ENCODE measurements at regions not wholly inside any gene's neighbourhood (a gene's known extent, or its start where the extent isn't known, plus 50 kb on each side); places are given as distances from the start of the nearest gene placed in this dataset.
A peak's percentile ranks its signal among the peaks of the same experiment; 100 is the strongest.

GRCh38 chr3:28788571-28788970 is 439.9 kb upstream of the AZI2 start:
- Histone ChIP-seq H3K9me3 (replicated peaks; ENCODE audit: insufficient read depth, low read length) (no peaks in the 10 kb centered on the region), H2AFZ (ENCODE audit: low read length) (no peak overlapping the region), H3F3A (ENCODE audit: insufficient read depth, low read length) (no peaks in the 10 kb centered on the region), H3K4me1 (ENCODE audit: low read length) (no peaks in the 10 kb centered on the region), H3K79me2 (ENCODE audit: low read length) (no peaks in the 10 kb centered on the region), H3K4me2 (ENCODE audit: low read depth, low read length) (no peak overlapping the region), H3K9ac (ENCODE audit: low read length) (no peak overlapping the region), H3K9me2 (replicated peaks; ENCODE audit: insufficient read depth, low read length) (no peaks in the 10 kb centered on the region), H3K4me3 (ENCODE audit: low read length) (no peak overlapping the region), H4K20me1 (ENCODE audit: insufficient read depth, low read length) (no peaks in the 10 kb centered on the region), H3K36me3 (replicated peaks; ENCODE audit: insufficient read depth, low read length) (no peaks in the 10 kb centered on the region), H3K27ac (ENCODE audit: low read length) (no peak overlapping the region), H3K27me3 (replicated peaks; ENCODE audit: insufficient read depth, low read length) (no peaks in the 10 kb centered on the region)
- TF ChIP-seq CTCF (IDR thresholded peaks at IDR 0.05; ENCODE audit: low read length), result no peak
- no peak for TF ChIP-seq EZH2 (optimal IDR thresholded peaks at IDR 0.05; ENCODE audit: low read depth, low read length)
- TF ChIP-seq EZH2phosphoT487 (IDR thresholded peaks at IDR 0.05; ENCODE audit: low read length), result no peak
- no peak for DNase-seq

- no peaks in the 10 kb centered on the region for H3K79me2 ChIP-seq (ENCODE audit: low read length)
- H2AFZ ChIP-seq (ENCODE audit: low read length), result 0 out of 2 replicates have a peak overlapping the region, but pooled peaks have one; percentile 1
- H3K9me3 ChIP-seq (replicated peaks; ENCODE audit: insufficient read depth, low read length), result no peaks in the 10 kb centered on the region
- H3K27ac ChIP-seq (ENCODE audit: low read length), result no peak overlapping the region
- no peaks in the 10 kb centered on the region for H3K9me2 ChIP-seq (replicated peaks; ENCODE audit: insufficient read depth, low read length)
- no peak for TF ChIP-seq EZH2phosphoT487 (IDR thresholded peaks at IDR 0.05; ENCODE audit: low read length)
- TF ChIP-seq EZH2 (optimal IDR thresholded peaks at IDR 0.05; ENCODE audit: low read depth, low read length), result no peak
- TF ChIP-seq CTCF (IDR thresholded peaks at IDR 0.05; ENCODE audit: low read length), result no peak
- H3K36me3 ChIP-seq (replicated peaks; ENCODE audit: insufficient read depth, low read length), result no peaks in the 10 kb centered on the region
- no peaks in the 10 kb centered on the region for H4K20me1 ChIP-seq (ENCODE audit: insufficient read depth, low read length)
- peak overlapping the region; percentile 18; the same call in 1 of the 2 replicates for H3K4me2 ChIP-seq (ENCODE audit: low read depth, low read length)
- no peak overlapping the region; the same call in 1 of the 2 replicates for H3K4me3 ChIP-seq (ENCODE audit: low read length)
- H3K9ac ChIP-seq (ENCODE audit: low read length), result no peak overlapping the region
- H3K4me1 ChIP-seq (ENCODE audit: low read length), result no peaks in the 10 kb centered on the region
- H3K27me3 ChIP-seq (replicated peaks; ENCODE audit: insufficient read depth, low read length), result no peaks in the 10 kb centered on the region
- no peaks in the 10 kb centered on the region for H3F3A ChIP-seq (ENCODE audit: insufficient read depth, low read length)
- DNase-seq, result no peak
Observed at GRCh38 chr3:28791713-28792255, 443.2 kb upstream of the AZI2 start.

- Histone ChIP-seq H4K20me1 (ENCODE audit: insufficient read depth, low read length) (no peaks in the 10 kb centered on the region), H3K4me1 (ENCODE audit: low read length) (no peaks in the 10 kb centered on the region), H3K27ac (ENCODE audit: low read length) (no peak overlapping the region), H3K9me3 (replicated peaks; ENCODE audit: insufficient read depth, low read length) (no peaks in the 10 kb centered on the region), H3K4me3 (ENCODE audit: low read length) (no peak overlapping the region), H3K79me2 (ENCODE audit: low read length) (no peaks in the 10 kb centered on the region), H3F3A (ENCODE audit: insufficient read depth, low read length) (no peaks in the 10 kb centered on the region), H3K4me2 (ENCODE audit: low read depth, low read length) (no peak overlapping the region), H3K9ac (ENCODE audit: low read length) (no peak overlapping the region), H3K27me3 (replicated peaks; ENCODE audit: insufficient read depth, low read length) (no peaks in the 10 kb centered on the region), H3K36me3 (replicated peaks; ENCODE audit: insufficient read depth, low read length) (no peaks in the 10 kb centered on the region), H2AFZ (ENCODE audit: low read length) (no peak overlapping the region), H3K9me2 (replicated peaks; ENCODE audit: insufficient read depth, low read length) (no peaks in the 10 kb centered on the region)
- TF ChIP-seq EZH2phosphoT487 (IDR thresholded peaks at IDR 0.05; ENCODE audit: low read length) (no peak), CTCF (IDR thresholded peaks at IDR 0.05; ENCODE audit: low read length) (no peak), EZH2 (optimal IDR thresholded peaks at IDR 0.05; ENCODE audit: low read depth, low read length) (no peak)
- DNase-seq, result no peak
Observed at GRCh38 chr3:28792604-28793003, 444.0 kb upstream of the AZI2 start.

Data from MM.1S (cell line).